Omental fat pad (tissue), 3 donors: ENCODE measurements at regions not wholly inside any gene's neighbourhood (a gene's known extent, or its start where the extent isn't known, plus 50 kb on each side); places are given as distances from the start of the nearest gene placed in this dataset.

Experiments used
- ATAC-seq: fragments of 150-250 bp; one replicate; pipeline ENCODE4 v1.9.1; 2016; ENCODE audit warnings: mild to moderate bottlenecking, moderate library complexity; ENCODE audit not compliant: low FRiP score
- DNase-seq: peaks from one replicate; pipeline ENCODE4 v3.0.0-alpha.2; 2019; ENCODE audit warnings: low spot score
- CTCF ChIP-seq, 3 donors: fragments of 450-650 bp; IDR thresholded peaks; one replicate each; pipeline ENCODE4 v1.5.1; 2016 to 2017; ENCODE audit warnings: antibody characterized with exemption in 3 of 3, mild to moderate bottlenecking in 3 of 3, moderate library complexity in 2 of 3

GRCh38 chr10:31149835-31150512, 118.3 kb upstream of the ZNF438 start:
- no peak for ATAC-seq
- no peak for TF ChIP-seq CTCF (IDR thresholded peaks at IDR 0.05)
- no peak for DNase-seq

DNA sequence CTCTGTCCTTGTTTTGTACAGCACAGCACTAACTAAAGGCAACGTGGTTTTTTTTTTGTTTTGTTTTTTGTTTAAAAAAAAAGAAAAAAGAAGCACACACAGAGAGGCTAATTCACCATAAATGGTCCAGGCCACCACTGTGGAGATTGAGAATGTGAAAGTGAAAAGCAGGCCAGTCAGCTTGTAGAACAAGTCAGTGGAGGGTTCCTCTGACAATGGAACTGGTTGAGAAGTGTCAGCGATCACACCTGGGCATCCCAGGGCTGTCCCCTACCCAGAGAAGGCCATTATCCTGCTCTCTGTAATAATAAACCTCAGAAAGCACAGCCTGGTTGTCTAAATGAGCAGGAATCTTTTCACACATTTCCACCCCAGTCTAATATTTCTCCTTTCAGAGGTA, 119.6 kb upstream of the ZNF438 start:
- ATAC-seq (no peak), DNase-seq (no peak)
- TF ChIP-seq CTCF (IDR thresholded peaks at IDR 0.05), result no peak

DNA sequence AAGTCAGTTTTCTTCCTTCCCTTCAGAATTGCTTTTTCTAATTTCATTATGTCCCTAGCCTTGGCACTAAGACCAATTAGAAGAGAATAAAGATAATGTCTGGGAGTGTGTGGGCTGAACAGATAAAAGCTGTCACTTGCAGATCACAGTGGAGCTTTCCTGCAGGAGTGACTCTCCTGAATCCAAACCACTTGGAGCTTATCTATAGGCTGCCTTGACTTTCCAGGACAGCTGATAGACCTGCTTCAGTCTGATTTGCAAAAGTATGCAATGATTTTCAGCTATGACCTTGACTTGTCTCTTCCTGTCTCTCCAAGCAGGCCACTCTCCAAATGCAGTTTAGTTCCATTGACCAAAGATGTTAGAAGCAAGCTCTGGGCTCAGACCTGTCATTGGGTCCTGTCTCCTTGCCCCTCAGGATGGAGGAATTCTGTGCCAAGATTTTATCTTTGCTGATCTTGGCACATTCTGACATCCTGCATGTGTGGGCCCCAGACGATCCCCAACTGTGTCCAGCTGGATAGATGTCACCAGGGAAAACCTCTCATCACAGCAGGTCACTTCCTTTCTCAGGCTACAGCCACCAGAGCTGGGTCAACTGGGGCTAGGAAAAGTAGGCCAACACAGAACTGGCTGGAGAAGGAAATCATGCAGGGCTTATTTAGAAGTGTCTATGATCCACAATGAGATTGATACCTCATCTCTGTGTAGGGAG, 120.9 kb upstream of the ZNF438 start:
- TF ChIP-seq CTCF (IDR thresholded peaks at IDR 0.05), result no peak

DNA sequence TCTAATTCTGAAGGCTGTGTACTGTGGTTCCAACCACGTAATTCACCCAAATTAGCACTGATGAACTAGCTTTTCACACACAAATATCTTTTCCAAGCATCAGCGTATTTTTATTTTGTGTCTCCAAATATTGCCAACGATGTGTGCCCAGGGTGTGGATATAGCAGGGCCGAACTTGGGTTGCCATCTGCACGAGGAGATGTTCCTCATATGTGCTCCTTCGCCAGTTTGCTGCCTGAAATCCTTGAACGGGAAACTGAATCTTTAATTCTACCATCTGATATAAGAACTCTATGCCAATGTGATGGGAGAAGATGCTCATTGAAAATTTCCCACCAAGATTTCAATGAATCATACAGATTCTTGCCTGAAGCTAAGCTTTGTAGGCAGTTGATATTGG, 121.5 kb upstream of the ZNF438 start:
- ATAC-seq (no peak), DNase-seq (no peak)
- TF ChIP-seq CTCF (IDR thresholded peaks at IDR 0.05), result no peak

More for the DNA sequence above, 120.9 kb upstream of the ZNF438 start:
- DNase-seq (no peak), ATAC-seq (no peak)

DNA sequence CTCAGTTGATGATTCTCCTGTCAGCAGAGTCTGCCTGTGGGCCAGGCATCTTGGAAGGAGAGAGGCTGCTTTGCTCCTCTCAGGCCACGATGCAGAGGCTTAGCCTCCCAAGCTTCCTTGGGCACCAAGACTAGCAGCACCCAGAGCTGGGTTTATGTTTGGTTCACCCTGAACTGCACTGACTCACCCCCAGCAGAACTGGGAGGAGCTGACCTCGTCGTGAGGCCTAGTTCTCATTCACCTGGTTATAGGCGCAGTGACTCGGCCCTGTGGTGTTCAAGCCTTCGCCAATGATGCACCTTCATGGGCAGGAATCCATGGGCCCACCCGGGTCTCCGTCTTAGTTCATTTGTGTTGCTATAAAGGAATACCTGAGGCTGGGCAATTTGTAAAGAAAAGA, 122.0 kb upstream of the ZNF438 start:
- no peak for DNase-seq
- ATAC-seq, result no peak
- no peak for TF ChIP-seq CTCF (IDR thresholded peaks at IDR 0.05)

DNA sequence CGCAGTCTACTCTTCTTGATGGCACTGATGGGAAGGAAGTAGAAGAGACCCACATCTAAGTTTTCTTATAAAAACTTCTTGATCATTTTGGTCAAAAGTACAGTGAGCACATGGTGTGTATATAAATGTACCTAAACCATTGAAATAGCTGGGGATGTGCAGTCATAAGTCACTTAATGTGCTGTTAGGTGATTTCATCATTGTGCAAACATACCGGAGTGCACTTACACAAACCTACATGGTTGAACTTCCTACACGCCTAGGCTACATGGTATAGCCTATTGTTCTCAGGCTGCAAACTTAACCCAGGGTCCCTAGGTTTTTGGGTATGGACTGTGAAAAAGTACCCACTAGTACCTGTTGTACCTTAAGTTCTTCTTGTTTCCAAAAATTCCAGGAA, 123.3 kb upstream of the ZNF438 start:
- DNase-seq (no peak), ATAC-seq (no peak)
- no peak for TF ChIP-seq CTCF (IDR thresholded peaks at IDR 0.05)
